SK-N-SH (cell line): ENCODE measurements at regions not wholly inside any gene's neighbourhood (a gene's known extent, or its start where the extent isn't known, plus 50 kb on each side); places are given as distances from the start of the nearest gene placed in this dataset.

Source experiments
- CTCF ChIA-PET: fragments of 300-600, 350-600 bp; formaldehyde crosslinking; extraction: SDS; loops from one replicate; lab custom pipeline; 2021; lab: Yijun Ruan, JAX
- POLR2A ChIA-PET: fragments of 350-600 bp; sonication (Branson Sonifier 250); formaldehyde crosslinking; extraction: SDS; loops from one replicate; lab custom pipeline; 2020; ENCODE audit warnings: antibody characterized with exemption, inconsistent platforms; lab: Yijun Ruan, JAX
- DNase-seq: peaks from one replicate; pipeline ENCODE4 v3.0.0; 2012
- H2AFZ ChIP-seq: fragments of 200-600 bp; sonication (generic); 2 replicates; pipeline ENCODE4 v1.8.1; 2016; ENCODE audit warnings: antibody characterized with exemption, mild to moderate bottlenecking, low read depth
- H3F3A ChIP-seq: fragments of 200-600 bp; sonication (generic); replicated peaks from 2 replicates; pipeline ENCODE3; 2016; ENCODE audit warnings: antibody characterized with exemption, mild to moderate bottlenecking; ENCODE audit not compliant: insufficient read depth
- H3K27ac ChIP-seq, 2 experiments: fragments of 200-500 bp in 1 of 2; fragments of 200-600 bp in 1 of 2; sonication (Bioruptor generic) in 1 of 2; sonication (generic), shearing (Covaris generic) in 1 of 2; 2 replicates each; pipeline versions ENCODE4 v1.5.1 to v1.6.1; 2014 to 2016; ENCODE audit warnings: low read depth in 2 of 2, inconsistent platforms in 1 of 2, low read length in 1 of 2, mild to moderate bottlenecking in 1 of 2, mixed read lengths in 1 of 2
- H3K27me3 ChIP-seq: fragments of 200-600 bp; sonication (generic), shearing (Covaris generic); 2 replicates; pipeline ENCODE4 v1.6.1; 2016; ENCODE audit warnings: mixed run types; ENCODE audit not compliant: insufficient read depth
- H3K36me3 ChIP-seq, 2 experiments: fragments of 200-500 bp in 1 of 2; fragments of 200-600 bp in 1 of 2; sonication (Bioruptor generic) in 1 of 2; sonication (generic) in 1 of 2; replicated peaks in 1 of 2; 2 replicates each; pipeline versions ENCODE3 to v1.5.1; 2014 to 2016; ENCODE audit warnings: low read length in 1 of 2, mild to moderate bottlenecking in 1 of 2; ENCODE audit not compliant: insufficient read depth in 2 of 2, control insufficient read depth in 1 of 2
- H3K4me1 ChIP-seq, 2 experiments: fragments of 200-500 bp in 1 of 2; fragments of 200-600 bp in 1 of 2; sonication (Bioruptor generic) in 1 of 2; sonication (generic), shearing (Covaris generic) in 1 of 2; 2 replicates each; pipeline versions ENCODE4 v1.5.1 to v1.6.1; 2014 to 2016; ENCODE audit warnings: low read depth in 1 of 2, low read length in 1 of 2, mixed run types in 1 of 2; ENCODE audit not compliant: insufficient read depth in 2 of 2, control insufficient read depth in 1 of 2
- H3K4me2 ChIP-seq: fragments of 200-600 bp; sonication (generic), shearing (Covaris generic); 2 replicates; pipeline ENCODE4 v1.6.1; 2017; ENCODE audit warnings: mixed run types
- H3K4me3 ChIP-seq, 2 experiments: fragments of 200-500 bp in 1 of 2; fragments of 200-600 bp in 1 of 2; sonication (Bioruptor generic) in 1 of 2; sonication (generic), shearing (Covaris generic) in 1 of 2; 2 replicates each; pipeline versions ENCODE4 v1.5.1 to v1.8.1; 2014 to 2016; ENCODE audit warnings: low read depth in 2 of 2, inconsistent platforms in 1 of 2, low read length in 1 of 2, mild to moderate bottlenecking in 1 of 2, mixed read lengths in 1 of 2, moderate library complexity in 1 of 2
- H3K79me2 ChIP-seq: fragments of 200-600 bp; sonication (generic); 2 replicates; pipeline ENCODE4 v1.8.1; 2017; ENCODE audit warnings: mild to moderate bottlenecking; ENCODE audit not compliant: insufficient read depth
- H3K9ac ChIP-seq: fragments of 200-600 bp; sonication (generic); 2 replicates; pipeline ENCODE4 v1.6.1; 2017; ENCODE audit warnings: mixed run types
- H3K9me2 ChIP-seq: fragments of 200-600 bp; sonication (generic); 2 replicates; pipeline ENCODE4 v1.6.1; 2017; ENCODE audit warnings: mixed run types
- H3K9me3 ChIP-seq: fragments of 200-600 bp; sonication (generic); 2 replicates; pipeline ENCODE4 v1.6.1; 2017; ENCODE audit warnings: mixed run types, mild to moderate bottlenecking, moderate library complexity
- H4K20me1 ChIP-seq: fragments of 200-600 bp; sonication (generic); 2 replicates; pipeline ENCODE4 v1.6.1; 2017; ENCODE audit warnings: mild to moderate bottlenecking, mixed run types; ENCODE audit not compliant: insufficient read depth
- CHD2 ChIP-seq: fragments of 150-350 bp; IDR thresholded peaks from 2 replicates; pipeline ENCODE4 v1.6.1; 2018; ENCODE audit warnings: low read length; ENCODE audit not compliant: partially characterized antibody
- ELF1 ChIP-seq: IDR thresholded peaks from 2 replicates; pipeline ENCODE4 v1.4.0; 2012
- EP300 ChIP-seq, 2 experiments: IDR thresholded peaks; 2 replicates each; pipeline versions ENCODE4 v1.4.0 to v1.6.1; 2012; ENCODE audit warnings: borderline replicate concordance in 1 of 2, low read depth in 1 of 2, low read length in 1 of 2
- FOSL2 ChIP-seq: IDR thresholded peaks from 2 replicates; pipeline ENCODE4 v1.4.0; 2012; ENCODE audit warnings: low read depth, mild to moderate bottlenecking, moderate library complexity, borderline replicate concordance
- FOXM1 ChIP-seq: IDR thresholded peaks from 2 replicates; pipeline ENCODE4 v1.4.0; 2012; ENCODE audit warnings: low read depth, mild to moderate bottlenecking
- GATA2 ChIP-seq: sonication (generic); formaldehyde crosslinking; IDR thresholded peaks from 2 replicates; pipeline ENCODE4 v1.5.0; 2020; ENCODE audit warnings: mild to moderate bottlenecking, missing genetic modification reagents
- MEF2A ChIP-seq: IDR thresholded peaks from 2 replicates; pipeline ENCODE4 v1.4.0; 2012; ENCODE audit warnings: low read depth, borderline replicate concordance
- NFIC ChIP-seq: IDR thresholded peaks from 2 replicates; pipeline ENCODE4 v1.4.0; 2012; ENCODE audit warnings: borderline replicate concordance
- NRF1 ChIP-seq: IDR thresholded peaks from 2 replicates; pipeline ENCODE4 v1.6.1; 2012; ENCODE audit warnings: low read depth, mild to moderate bottlenecking, low read length
- RAD21 ChIP-seq: IDR thresholded peaks from 2 replicates; pipeline ENCODE4 v1.6.1; 2012; ENCODE audit warnings: mild to moderate bottlenecking, low read length
- RCOR1 ChIP-seq: fragments of 150-350 bp; IDR thresholded peaks from 2 replicates; pipeline ENCODE4 v1.6.1; 2017; ENCODE audit warnings: antibody characterized with exemption, low read length
- RFX5 ChIP-seq: IDR thresholded peaks from 2 replicates; pipeline ENCODE4 v1.6.1; 2012; ENCODE audit warnings: mild to moderate bottlenecking, improper control_type of control experiment, low read length
- SMC3 ChIP-seq: IDR thresholded peaks from 2 replicates; pipeline ENCODE4 v1.6.1; 2012; ENCODE audit warnings: low read depth, low read length, improper control_type of control experiment
- TEAD4 ChIP-seq: IDR thresholded peaks from 2 replicates; pipeline ENCODE4 v1.4.0; 2012; ENCODE audit warnings: mild to moderate bottlenecking, borderline replicate concordance; ENCODE audit not compliant: insufficient read depth
- WGBS: methylation state at CpG from one replicate; pipeline ENCODE4 v1.1.6; 2017; ENCODE audit warnings: low lambda C conversion rate; 5-methylcytosine and 5-hydroxymethylcytosine counted together
- TF ChIP-seq, protein P1 (sequence below): IDR thresholded peaks from 2 replicates; pipeline ENCODE4; 2012
- TF ChIP-seq, protein P2 (sequence below): IDR thresholded peaks from 2 replicates; pipeline ENCODE4 v1.6.1; 2012; ENCODE audit warnings: mild to moderate bottlenecking, low read depth, low read length, moderate library complexity
- TF ChIP-seq, protein P3 (sequence below): IDR thresholded peaks from 2 replicates; pipeline ENCODE4 v1.4.0; 2012; ENCODE audit warnings: low read depth, borderline replicate concordance
- TF ChIP-seq, protein P4 (sequence below): fragments of 150-350 bp; IDR thresholded peaks from 2 replicates; pipeline ENCODE4 v1.6.1; 2016; ENCODE audit warnings: mild to moderate bottlenecking, low read depth, low read length
- TF ChIP-seq, protein P5 (sequence below): fragments of 150-350 bp; IDR thresholded peaks from 2 replicates; pipeline ENCODE4 v1.6.1; 2017; ENCODE audit warnings: antibody characterized with exemption, low read length, low read depth, borderline replicate concordance

DNA sequence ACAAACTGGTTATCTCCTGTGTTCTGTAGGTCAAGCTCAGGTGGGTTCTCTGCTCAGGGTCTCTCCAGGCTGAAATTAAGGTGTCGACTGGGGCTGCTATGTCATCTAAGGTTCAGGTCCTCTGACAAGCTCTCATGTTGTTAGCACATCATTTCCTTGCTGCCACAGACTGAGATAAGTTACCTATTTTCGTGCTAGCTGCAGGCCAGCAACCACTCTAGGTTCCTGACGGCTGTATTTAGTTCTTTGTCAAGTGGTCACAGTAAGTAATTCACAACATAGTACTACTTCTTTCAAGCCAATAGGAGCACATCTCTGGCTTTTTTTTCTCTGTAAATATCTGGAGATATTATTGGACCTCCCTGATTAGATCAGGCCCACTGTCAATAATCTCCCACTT is 169.3 kb upstream of the CAND1 start:
- CTCF ChIA-PET = no interaction called here
- Histone ChIP-seq H2AFZ (no peak overlapping the region), H3K79me2 (no peaks in the 10 kb centered on the region), H3K4me3 (no peak overlapping the region), H3K4me2 (no peak overlapping the region), H4K20me1 (no peaks in the 10 kb centered on the region), H3F3A (no peaks in the 10 kb centered on the region)
- no peak for DNase-seq
- WGBS = 3% methylated on average over 3 of the region's 3 CpGs
- POLR2A ChIA-PET = no interaction called here
- TF ChIP-seq ELF1 (no peak), FOXM1 (no peak), CHD2 (no peak), RFX5 (no peak), GATA2 (CRISPR knock-in tag) (no peak), MEF2A (no peak), FOSL2 (no peak), RCOR1 (no peak), EP300 (IDR thresholded peaks at IDR 0.05; ENCODE audit: borderline replicate concordance in 1 of 2, low read depth in 1 of 2, low read length in 1 of 2) (no peak), NFIC (no peak), SMC3 (no peak), NRF1 (no peak), TEAD4 (no peak), RAD21 (no peak)
- TF ChIP-seq, protein P1, sequence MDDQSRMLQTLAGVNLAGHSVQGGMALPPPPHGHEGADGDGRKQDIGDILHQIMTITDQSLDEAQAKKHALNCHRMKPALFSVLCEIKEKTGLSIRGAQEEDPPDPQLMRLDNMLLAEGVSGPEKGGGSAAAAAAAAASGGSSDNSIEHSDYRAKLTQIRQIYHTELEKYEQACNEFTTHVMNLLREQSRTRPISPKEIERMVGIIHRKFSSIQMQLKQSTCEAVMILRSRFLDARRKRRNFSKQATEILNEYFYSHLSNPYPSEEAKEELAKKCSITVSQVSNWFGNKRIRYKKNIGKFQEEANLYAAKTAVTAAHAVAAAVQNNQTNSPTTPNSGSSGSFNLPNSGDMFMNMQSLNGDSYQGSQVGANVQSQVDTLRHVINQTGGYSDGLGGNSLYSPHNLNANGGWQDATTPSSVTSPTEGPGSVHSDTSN = no peak
- TF ChIP-seq, protein P2, sequence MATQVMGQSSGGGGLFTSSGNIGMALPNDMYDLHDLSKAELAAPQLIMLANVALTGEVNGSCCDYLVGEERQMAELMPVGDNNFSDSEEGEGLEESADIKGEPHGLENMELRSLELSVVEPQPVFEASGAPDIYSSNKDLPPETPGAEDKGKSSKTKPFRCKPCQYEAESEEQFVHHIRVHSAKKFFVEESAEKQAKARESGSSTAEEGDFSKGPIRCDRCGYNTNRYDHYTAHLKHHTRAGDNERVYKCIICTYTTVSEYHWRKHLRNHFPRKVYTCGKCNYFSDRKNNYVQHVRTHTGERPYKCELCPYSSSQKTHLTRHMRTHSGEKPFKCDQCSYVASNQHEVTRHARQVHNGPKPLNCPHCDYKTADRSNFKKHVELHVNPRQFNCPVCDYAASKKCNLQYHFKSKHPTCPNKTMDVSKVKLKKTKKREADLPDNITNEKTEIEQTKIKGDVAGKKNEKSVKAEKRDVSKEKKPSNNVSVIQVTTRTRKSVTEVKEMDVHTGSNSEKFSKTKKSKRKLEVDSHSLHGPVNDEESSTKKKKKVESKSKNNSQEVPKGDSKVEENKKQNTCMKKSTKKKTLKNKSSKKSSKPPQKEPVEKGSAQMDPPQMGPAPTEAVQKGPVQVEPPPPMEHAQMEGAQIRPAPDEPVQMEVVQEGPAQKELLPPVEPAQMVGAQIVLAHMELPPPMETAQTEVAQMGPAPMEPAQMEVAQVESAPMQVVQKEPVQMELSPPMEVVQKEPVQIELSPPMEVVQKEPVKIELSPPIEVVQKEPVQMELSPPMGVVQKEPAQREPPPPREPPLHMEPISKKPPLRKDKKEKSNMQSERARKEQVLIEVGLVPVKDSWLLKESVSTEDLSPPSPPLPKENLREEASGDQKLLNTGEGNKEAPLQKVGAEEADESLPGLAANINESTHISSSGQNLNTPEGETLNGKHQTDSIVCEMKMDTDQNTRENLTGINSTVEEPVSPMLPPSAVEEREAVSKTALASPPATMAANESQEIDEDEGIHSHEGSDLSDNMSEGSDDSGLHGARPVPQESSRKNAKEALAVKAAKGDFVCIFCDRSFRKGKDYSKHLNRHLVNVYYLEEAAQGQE = no peak
- TF ChIP-seq, protein P3, sequence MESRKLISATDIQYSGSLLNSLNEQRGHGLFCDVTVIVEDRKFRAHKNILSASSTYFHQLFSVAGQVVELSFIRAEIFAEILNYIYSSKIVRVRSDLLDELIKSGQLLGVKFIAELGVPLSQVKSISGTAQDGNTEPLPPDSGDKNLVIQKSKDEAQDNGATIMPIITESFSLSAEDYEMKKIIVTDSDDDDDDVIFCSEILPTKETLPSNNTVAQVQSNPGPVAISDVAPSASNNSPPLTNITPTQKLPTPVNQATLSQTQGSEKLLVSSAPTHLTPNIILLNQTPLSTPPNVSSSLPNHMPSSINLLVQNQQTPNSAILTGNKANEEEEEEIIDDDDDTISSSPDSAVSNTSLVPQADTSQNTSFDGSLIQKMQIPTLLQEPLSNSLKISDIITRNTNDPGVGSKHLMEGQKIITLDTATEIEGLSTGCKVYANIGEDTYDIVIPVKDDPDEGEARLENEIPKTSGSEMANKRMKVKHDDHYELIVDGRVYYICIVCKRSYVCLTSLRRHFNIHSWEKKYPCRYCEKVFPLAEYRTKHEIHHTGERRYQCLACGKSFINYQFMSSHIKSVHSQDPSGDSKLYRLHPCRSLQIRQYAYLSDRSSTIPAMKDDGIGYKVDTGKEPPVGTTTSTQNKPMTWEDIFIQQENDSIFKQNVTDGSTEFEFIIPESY = no peak
- TF ChIP-seq, protein P4, sequence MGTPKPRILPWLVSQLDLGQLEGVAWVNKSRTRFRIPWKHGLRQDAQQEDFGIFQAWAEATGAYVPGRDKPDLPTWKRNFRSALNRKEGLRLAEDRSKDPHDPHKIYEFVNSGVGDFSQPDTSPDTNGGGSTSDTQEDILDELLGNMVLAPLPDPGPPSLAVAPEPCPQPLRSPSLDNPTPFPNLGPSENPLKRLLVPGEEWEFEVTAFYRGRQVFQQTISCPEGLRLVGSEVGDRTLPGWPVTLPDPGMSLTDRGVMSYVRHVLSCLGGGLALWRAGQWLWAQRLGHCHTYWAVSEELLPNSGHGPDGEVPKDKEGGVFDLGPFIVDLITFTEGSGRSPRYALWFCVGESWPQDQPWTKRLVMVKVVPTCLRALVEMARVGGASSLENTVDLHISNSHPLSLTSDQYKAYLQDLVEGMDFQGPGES = no peak
- TF ChIP-seq, protein P5, sequence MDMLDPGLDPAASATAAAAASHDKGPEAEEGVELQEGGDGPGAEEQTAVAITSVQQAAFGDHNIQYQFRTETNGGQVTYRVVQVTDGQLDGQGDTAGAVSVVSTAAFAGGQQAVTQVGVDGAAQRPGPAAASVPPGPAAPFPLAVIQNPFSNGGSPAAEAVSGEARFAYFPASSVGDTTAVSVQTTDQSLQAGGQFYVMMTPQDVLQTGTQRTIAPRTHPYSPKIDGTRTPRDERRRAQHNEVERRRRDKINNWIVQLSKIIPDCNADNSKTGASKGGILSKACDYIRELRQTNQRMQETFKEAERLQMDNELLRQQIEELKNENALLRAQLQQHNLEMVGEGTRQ = no peak
- TF ChIP-seq, all 33 proteins: peak for 0
- H3K27ac ChIP-seq = no peak overlapping the region
- H3K9me2 ChIP-seq = no peaks in the 10 kb centered on the region
- H3K27me3 ChIP-seq = no peaks in the 10 kb centered on the region
- H3K9me3 ChIP-seq = no peaks in the 10 kb centered on the region
- H3K4me1 ChIP-seq = no peaks in the 10 kb centered on the region
- no peak overlapping the region for H3K9ac ChIP-seq
- no peaks in the 10 kb centered on the region for H3K36me3 ChIP-seq
